Activated CD8-positive, alpha-beta memory T cell treated with anti-CD3 and anti-CD28 coated beads, Interleukin-2, amount 50 U/mL, for 1 hour (primary cell): ENCODE measurements at regions not wholly inside any gene's neighbourhood (a gene's known extent, or its start where the extent isn't known, plus 50 kb on each side); places are given as distances from the start of the nearest gene placed in this dataset.
"Not testable (repeated sequence)": the region's sequence is repeated elsewhere in the genome, so short reads cannot be mapped to it uniquely, and the experiment has no call there.

ENCODE experiments used
- DNase-seq: peaks from one replicate; pipeline ENCODE4 v3.0.0-alpha.2; 2020; ENCODE audit errors: extremely low read depth

- no peak for DNase-seq
These were observed 943.2 kb downstream of the MCTP2 start for GRCh38 chr15:95174301-95175259.

- DNase-seq: no peak
These were observed 944.7 kb downstream of the MCTP2 start for GRCh38 chr15:95175914-95176658.

- no peak for DNase-seq
These were observed 945.6 kb downstream of the MCTP2 start for GRCh38 chr15:95176794-95177577.

- no peak for DNase-seq
These were observed 949.2 kb downstream of the MCTP2 start for GRCh38 chr15:95180530-95180929.

GRCh38 chr15:95182091-95182490, 950.7 kb downstream of the MCTP2 start:
- DNase-seq: no peak

- no peak for DNase-seq
These were observed 961.6 kb downstream of the MCTP2 start for GRCh38 chr15:95192923-95193322.

GRCh38 chr15:95194746-95195145, 963.4 kb downstream of the MCTP2 start:
- no peak for DNase-seq

- DNase-seq: no peak
These were observed 965.0 kb downstream of the MCTP2 start for GRCh38 chr15:95196176-95196915.

- DNase-seq: no peak
These were observed 971.4 kb downstream of the MCTP2 start for GRCh38 chr15:95202569-95203349.

- DNase-seq: no peak
These were observed 973.7 kb downstream of the MCTP2 start for GRCh38 chr15:95205077-95205476.

GRCh38 chr15:95205830-95206229, 974.5 kb downstream of the MCTP2 start:
- not testable (repeated sequence) for DNase-seq

- no peak for DNase-seq
These were observed 976.7 kb downstream of the MCTP2 start for GRCh38 chr15:95208071-95208470.

- DNase-seq: no peak
These were observed 977.6 kb downstream of the MCTP2 start for GRCh38 chr15:95208988-95209387.

GRCh38 chr15:95210436-95210981, 979.1 kb downstream of the MCTP2 start:
- no peak for DNase-seq

GRCh38 chr15:95215017-95215416, 983.7 kb downstream of the MCTP2 start:
- no peak for DNase-seq

- no peak for DNase-seq
These were observed 995.5 kb downstream of the MCTP2 start for GRCh38 chr15:95226835-95227234.

GRCh38 chr15:95227235-95227634, 995.9 kb downstream of the MCTP2 start:
- DNase-seq: no peak

- DNase-seq: no peak
These were observed 997.6 kb downstream of the MCTP2 start for GRCh38 chr15:95228856-95229555.

- no peak for DNase-seq
These were observed 1003.7 kb downstream of the MCTP2 start for GRCh38 chr15:95235033-95235432.
